ENCODE measurements at regions not wholly inside any gene's neighbourhood (a gene's known extent, or its start where the extent isn't known, plus 50 kb on each side); places are given as distances from the start of the nearest gene placed in this dataset.

DNA sequence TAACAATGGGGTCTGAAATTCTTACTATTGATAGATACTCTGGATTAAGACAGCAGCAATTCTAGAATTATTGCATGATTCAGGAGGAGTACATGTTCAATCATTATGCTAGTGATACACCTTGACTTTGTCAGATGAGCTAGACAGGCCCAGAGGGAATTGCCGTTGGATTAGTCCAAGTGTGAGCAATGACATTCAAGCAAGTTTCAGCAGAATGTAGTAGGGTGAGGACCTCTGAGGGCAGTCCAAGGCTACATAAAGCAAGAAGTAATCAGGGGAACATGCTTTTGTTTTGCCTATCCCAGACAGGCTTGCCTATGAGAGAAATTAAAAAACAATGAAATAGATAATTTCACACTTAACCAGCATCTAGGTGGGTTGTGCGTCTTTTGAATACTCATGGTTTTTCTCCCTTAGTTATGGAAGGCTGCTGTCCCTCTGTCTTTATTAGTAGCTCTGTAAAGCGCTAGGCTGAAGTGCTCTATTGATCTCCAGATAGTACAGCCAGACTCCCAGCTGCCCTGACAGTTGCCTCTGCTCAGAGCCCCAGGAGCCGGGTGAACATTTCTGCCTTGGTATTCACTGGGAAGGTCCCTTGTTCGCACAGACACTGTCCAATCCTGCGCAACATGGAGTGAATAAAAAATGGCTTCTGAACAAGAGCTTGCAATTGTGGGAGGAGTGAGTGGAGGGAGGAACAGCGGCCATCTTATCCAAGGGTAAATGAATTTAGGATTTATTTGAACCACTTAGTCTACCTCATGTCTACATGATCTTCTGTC is 316.6 kb upstream of the ONECUT1 start:
- H3K79me2 ChIP-seq (ENCODE audit: insufficient read depth, low read length): no peaks in the 10 kb centered on the region
- H2AFZ ChIP-seq (ENCODE audit: low read length): no peak overlapping the region
- no peak overlapping the region for H3K4me2 ChIP-seq (ENCODE audit: insufficient read depth, insufficient read length, low read length)
- no peaks in the 10 kb centered on the region for H4K20me1 ChIP-seq (ENCODE audit: control insufficient read depth, insufficient read depth, insufficient read length)
- no peaks in the 10 kb centered on the region for H3K23me2 ChIP-seq (ENCODE audit: insufficient read length, low read depth, low read length, poor library complexity, severe bottlenecking)
- no peak overlapping the region for H3K14ac ChIP-seq (ENCODE audit: insufficient read depth, low read length)
- no peak overlapping the region for H3K27ac ChIP-seq (ENCODE audit: insufficient read length, low read depth, low read length)
- H4K8ac ChIP-seq (replicated peaks; ENCODE audit: insufficient read length, low read depth, low read length): no peak overlapping the region
- DNase-seq: no peak
- H2BK5ac ChIP-seq (ENCODE audit: insufficient read length, low read length): no peak overlapping the region
- TF ChIP-seq, protein P1, sequence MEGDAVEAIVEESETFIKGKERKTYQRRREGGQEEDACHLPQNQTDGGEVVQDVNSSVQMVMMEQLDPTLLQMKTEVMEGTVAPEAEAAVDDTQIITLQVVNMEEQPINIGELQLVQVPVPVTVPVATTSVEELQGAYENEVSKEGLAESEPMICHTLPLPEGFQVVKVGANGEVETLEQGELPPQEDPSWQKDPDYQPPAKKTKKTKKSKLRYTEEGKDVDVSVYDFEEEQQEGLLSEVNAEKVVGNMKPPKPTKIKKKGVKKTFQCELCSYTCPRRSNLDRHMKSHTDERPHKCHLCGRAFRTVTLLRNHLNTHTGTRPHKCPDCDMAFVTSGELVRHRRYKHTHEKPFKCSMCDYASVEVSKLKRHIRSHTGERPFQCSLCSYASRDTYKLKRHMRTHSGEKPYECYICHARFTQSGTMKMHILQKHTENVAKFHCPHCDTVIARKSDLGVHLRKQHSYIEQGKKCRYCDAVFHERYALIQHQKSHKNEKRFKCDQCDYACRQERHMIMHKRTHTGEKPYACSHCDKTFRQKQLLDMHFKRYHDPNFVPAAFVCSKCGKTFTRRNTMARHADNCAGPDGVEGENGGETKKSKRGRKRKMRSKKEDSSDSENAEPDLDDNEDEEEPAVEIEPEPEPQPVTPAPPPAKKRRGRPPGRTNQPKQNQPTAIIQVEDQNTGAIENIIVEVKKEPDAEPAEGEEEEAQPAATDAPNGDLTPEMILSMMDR (conservative IDR thresholded peaks at IDR 0.05): no peak
- no peak overlapping the region for H3K4ac ChIP-seq (ENCODE audit: low read depth, low read length)
- no peak overlapping the region for H3K18ac ChIP-seq (ENCODE audit: insufficient read length, low read depth, low read length)
- H4K5ac ChIP-seq (ENCODE audit: insufficient read length, low read depth, low read length): no peak overlapping the region
- no peak overlapping the region for H2AK5ac ChIP-seq (ENCODE audit: insufficient read length, low read length)
- no peak overlapping the region for H3K56ac ChIP-seq (ENCODE audit: insufficient read length, low read depth, low read length)
- no peaks in the 10 kb centered on the region for H3K27me3 Mint-ChIP-seq (ENCODE audit: low read depth)
- no peaks in the 10 kb centered on the region for H3K9me3 Mint-ChIP-seq
- H3K4me1 ChIP-seq (ENCODE audit: insufficient read depth, low read length): no peaks in the 10 kb centered on the region; the same call in none of the 2 replicates
- no CpG with 5 or more reads among the region's 7 CpGs for WGBS (ENCODE audit: extremely low coverage, insufficient read length, low lambda C conversion rate)
- no peak overlapping the region for H3K9ac ChIP-seq (ENCODE audit: extremely low read depth, insufficient read length, low read length)
- no peak overlapping the region for H2BK15ac ChIP-seq (ENCODE audit: low read depth, low read length)
- H3K23ac ChIP-seq (ENCODE audit: insufficient read length, low read depth, low read length): no peak overlapping the region
- H3K4me3 Mint-ChIP-seq: no peak overlapping the region
- H3K9me3 ChIP-seq (ENCODE audit: control insufficient read depth, low read depth, low read length): no peaks in the 10 kb centered on the region
- no peak overlapping the region for H4K91ac ChIP-seq (ENCODE audit: insufficient read length, low read depth, low read length)
- no peak overlapping the region for H2BK120ac ChIP-seq (ENCODE audit: low read depth, low read length, poor library complexity, severe bottlenecking)
- 0 out of 7 replicates have a peak overlapping the region, but pooled peaks of 1 of the 3 experiments have one; percentile 40 for H3K27ac Mint-ChIP-seq
- H3T11ph ChIP-seq (ENCODE audit: low read length): no peak overlapping the region
- H3K4me1 Mint-ChIP-seq: peaks cover 26 to 27% of the 10 kb centered on the region in 2 experiments
- no peaks in the 10 kb centered on the region for H3K36me3 Mint-ChIP-seq (ENCODE audit: insufficient read depth in 1 of 3, low read depth in 3 of 3)
- no peaks in the 10 kb centered on the region for H3K27me3 ChIP-seq (ENCODE audit: insufficient read depth, low read length)
- H2BK12ac ChIP-seq (ENCODE audit: insufficient read length, low read depth, low read length): no peak overlapping the region
- no peak overlapping the region for H2BK20ac ChIP-seq (ENCODE audit: low read depth, low read length, poor library complexity, severe bottlenecking)
- no peaks in the 10 kb centered on the region for H3K79me1 ChIP-seq (ENCODE audit: insufficient read depth, low read depth, low read length, poor library complexity, severe bottlenecking)
